Stimulated activated CD4-positive, alpha-beta T cell treated with anti-CD3 and anti-CD28 coated beads, TNF-alpha, amount 100 ng/mL, for 24 hours (primary cell): ENCODE measurements at regions not wholly inside any gene's neighbourhood (a gene's known extent, or its start where the extent isn't known, plus 50 kb on each side); places are given as distances from the start of the nearest gene placed in this dataset.
A peak's percentile ranks its signal among the peaks of the same experiment; 100 is the strongest.
"Not testable (repeated sequence)": the region's sequence is repeated elsewhere in the genome, so short reads cannot be mapped to it uniquely, and the experiment has no call there.

ENCODE experiments used
- DNase-seq, 3 experiments: peaks; one replicate each; pipeline ENCODE4 v3.0.0-alpha.2; 2020; ENCODE audit warnings: low read depth in 3 of 3

DNA sequence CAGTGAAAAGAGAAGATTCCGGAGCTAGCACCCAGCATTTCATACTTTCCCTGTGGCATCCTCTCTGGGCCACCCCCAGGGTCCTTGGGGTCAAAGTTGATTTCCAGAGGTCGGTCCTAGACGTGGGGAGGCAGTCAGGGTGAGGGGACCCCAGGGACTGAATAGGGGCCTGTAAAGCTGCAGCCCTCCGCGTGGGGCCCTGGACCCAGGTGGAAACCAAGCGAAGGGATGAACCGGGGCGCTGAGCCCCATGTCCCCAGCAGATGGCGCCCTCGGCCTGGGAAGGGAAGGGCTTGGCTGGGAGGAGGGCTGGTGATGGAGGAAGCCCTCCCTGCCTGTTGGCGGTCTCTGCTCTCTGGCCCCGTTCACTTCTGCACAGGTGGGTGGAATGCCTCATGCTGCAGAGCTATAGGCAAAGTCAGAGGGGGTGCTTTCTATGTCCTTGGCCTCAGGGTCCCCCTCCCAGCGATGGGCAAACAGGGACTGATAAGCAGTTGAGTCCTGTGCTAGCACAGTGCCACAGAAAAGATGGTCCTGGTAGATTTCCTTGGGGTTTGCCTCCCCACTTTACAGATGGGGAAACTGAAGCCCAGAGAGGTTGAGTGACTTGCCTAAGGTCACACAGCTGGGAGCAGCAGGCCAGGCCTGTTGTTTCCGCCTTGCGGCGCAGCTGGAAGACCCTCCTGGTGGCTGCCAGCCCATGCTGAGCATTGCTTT lies 163.4 kb upstream of the CIBAR2 start:
- peak; percentile 47 to 67 (median 48) for DNase-seq

DNA sequence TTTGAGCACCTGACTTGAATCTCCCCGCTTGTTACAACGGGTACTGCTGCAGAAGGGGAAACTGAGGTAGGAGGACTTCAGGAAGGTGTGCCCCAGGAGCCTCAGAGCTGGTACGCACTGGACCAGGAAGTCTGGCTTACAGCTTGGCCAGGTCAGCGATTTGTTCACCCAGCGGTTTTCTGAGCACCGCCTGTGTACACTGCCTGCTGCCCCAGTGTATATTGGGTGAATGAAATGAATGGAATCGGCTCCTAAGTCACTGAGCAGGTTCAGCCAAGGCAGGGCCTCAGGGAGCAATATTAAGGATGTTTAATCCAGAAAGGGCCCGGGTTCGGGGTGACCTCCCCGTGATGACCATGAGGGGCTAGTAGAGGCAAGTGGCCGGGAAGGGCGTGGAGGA lies 164.0 kb upstream of the CIBAR2 start:
- no peak for DNase-seq

- no peak for DNase-seq
Observed at GRCh38 chr16:85276721-85277120, 164.4 kb upstream of the CIBAR2 start.

DNA sequence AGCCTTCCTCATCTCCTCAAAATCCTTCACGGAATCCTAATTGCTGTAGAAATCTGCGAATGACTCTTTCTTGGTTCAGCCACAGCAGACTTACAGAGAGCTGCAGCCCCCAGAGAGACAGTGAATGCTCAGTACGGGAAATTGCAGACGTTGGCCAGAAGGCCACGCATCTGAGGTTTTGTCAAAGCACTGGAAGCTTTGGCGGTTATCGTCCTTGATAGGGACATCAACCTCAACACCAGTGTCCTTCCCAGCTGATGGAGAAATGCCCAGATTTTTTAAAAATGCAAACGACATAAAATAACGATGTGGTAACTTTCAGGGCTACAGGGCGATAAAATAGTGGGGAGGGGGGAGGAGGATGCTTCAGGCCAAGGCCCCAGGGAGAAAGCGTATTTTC lies 166.6 kb upstream of the CIBAR2 start:
- DNase-seq, result no peak

DNA sequence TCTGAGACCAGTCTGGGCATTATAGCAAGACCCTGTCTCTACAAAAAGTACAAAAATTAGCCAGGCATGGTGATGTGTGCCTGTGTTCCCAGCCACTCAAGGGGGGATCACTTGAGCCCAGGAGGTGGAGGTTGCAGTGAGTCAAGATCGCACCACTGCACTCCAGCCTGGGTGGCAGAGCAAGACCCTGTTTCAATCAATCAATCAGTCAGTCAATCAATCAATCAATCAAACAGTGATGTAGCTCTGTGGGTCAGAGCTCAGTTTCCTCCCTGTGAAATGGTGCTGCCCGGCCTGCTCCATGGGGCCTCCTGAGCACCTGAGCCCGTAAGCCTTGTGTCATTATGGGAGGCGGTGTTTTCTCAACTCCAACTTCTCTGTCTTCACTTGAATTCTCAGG lies 167.1 kb upstream of the CIBAR2 start:
- DNase-seq, result no peak

DNA sequence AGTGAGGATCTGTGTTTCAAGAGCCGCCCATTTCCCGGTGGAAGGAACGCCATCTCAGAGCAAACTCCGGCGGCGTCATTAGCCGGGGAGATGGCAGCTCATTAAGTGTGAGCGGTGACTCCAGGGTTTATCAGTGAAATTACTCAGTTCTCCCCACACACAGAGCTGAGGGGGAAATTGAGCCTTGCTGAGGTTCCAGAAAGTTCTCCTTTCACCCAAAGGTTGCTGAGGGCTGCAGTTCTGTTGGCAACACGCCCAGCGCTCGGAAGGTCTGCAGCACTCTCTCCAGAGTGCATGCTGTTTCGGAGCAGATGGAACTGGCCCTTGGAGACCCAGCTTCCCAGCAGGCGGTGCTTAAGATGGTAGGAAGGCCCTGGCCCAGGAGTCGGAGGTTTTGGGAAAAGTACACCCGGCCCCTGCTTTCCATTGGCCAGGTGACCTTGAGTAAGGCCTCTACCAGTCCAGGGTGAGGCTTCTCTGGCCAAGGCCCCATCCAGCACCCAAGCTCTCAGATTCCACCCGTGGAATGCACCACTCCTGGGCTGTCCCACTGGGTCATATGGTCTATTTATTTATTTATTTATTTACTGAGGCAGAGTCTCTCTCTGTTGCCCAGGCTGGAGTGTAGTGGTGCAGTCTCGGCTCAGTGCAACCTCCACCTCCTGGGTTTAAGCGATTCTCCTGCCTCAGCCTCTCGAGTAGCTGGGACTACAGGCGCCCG lies 167.7 kb upstream of the CIBAR2 start:
- no peak for DNase-seq

- DNase-seq, result no peak
Observed at GRCh38 chr16:85281181-85281580, 168.9 kb upstream of the CIBAR2 start.

- no peak for DNase-seq
Observed at GRCh38 chr16:85282842-85283241, 170.6 kb upstream of the CIBAR2 start.

DNA sequence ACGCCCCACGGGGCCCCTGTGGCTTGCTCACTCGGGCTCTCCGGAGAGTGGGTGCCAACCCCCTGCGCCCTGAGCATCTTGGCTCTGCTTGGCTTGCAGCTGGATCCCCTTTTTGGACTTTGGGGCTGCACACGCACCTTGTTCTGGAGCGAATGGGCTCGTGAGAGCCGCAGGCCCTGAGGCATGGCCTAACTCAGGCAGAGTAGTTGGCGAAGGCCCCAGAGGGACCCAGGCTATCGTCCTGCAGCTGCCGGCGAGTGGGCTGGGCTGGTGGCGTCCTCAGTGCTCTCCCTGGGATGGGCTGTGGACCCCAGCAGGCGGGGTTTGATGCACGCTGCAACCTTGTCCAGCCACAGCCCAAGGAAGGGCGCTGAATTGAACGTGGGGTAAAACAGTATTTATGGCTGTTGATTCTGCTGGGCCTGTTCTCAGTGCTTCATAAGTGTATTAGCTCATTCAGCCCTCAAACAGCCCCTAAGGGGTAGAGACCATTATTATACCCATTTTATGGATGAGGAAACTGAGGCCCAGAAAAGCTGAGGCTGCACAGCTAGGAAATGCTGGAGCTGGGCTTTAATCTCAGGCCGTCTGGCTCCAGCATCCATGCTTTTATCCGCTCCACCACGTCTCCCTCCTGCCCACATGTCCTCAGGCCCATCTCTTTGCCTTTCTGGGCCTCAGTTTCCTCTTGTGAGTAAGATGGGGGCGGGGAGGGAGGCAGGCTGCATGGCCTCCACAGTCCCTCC lies 171.2 kb upstream of the CIBAR2 start:
- DNase-seq, result no peak

- no peak for DNase-seq
Observed at GRCh38 chr16:85284141-85284817, 172.0 kb upstream of the CIBAR2 start.

- DNase-seq, result no peak
Observed at GRCh38 chr16:85285681-85286065, 173.4 kb upstream of the CIBAR2 start.

DNA sequence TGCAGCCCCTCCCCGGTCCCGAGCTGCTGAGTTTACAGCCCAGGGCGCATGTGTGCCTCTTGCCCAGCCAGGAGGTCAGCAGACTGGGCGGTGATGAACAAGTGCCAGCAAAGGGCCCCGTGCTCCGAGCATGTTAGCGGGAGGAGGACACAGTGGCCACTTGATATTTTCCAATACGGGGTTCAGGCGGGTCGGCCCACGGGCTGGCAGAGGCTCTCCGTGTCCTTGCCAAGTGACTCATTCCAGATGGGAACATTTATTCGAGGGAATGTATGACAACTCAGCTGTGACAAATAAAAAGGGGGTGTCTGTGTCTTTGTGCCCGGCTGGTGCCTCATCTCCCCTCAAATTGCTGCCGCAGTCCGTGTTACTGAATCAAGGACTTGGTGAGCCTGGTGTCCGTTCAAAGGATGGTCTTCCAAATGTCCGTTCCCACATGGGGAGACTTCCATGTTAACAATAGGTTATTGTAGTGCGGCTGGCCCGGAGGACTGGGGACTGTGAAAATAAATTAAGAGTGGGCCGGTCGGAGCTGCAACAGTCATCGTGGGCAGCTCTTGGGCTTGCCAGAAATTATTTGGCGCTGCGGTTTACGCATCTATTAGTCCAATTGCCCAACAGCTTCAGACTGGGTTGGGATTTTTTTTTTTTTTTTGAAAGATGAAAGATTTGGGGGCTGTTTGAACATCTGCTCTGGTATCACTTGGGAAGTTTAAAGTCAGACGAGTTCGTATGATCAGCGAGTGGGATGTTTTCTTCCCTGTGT lies 174.0 kb upstream of the CIBAR2 start:
- DNase-seq, result no peak

- no peak for DNase-seq
Observed at GRCh38 chr16:85286951-85287814, 174.9 kb upstream of the CIBAR2 start.

- DNase-seq, result not testable (repeated sequence)
Observed at GRCh38 chr16:85287815-85288109, 175.5 kb upstream of the CIBAR2 start.

DNA sequence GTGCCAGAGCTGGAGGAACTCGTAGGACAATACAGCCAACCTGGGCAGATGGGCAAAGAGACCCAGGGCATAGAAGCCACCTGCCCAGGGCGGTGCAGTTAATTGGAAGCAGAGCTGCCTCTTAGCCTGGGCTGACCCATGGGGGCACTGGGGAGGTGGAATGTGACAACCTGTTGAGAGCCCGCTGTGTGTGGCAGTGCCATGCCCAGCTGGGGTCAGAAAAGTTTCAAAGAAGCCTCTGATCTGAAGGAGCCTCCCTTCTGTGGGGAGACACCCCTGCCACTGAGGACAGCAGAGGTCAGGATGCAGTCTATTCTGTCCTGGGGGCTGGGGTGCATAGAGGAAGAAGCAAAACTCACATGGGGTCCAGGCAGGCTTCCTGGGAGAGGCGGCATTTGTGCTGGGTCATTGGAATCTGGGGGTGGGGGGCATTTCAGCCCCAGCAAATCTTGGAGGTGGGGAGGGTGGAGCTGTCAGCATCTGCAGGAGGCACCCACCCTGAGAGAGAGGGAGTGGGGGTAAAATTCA lies 176.1 kb upstream of the CIBAR2 start:
- no peak for DNase-seq

DNA sequence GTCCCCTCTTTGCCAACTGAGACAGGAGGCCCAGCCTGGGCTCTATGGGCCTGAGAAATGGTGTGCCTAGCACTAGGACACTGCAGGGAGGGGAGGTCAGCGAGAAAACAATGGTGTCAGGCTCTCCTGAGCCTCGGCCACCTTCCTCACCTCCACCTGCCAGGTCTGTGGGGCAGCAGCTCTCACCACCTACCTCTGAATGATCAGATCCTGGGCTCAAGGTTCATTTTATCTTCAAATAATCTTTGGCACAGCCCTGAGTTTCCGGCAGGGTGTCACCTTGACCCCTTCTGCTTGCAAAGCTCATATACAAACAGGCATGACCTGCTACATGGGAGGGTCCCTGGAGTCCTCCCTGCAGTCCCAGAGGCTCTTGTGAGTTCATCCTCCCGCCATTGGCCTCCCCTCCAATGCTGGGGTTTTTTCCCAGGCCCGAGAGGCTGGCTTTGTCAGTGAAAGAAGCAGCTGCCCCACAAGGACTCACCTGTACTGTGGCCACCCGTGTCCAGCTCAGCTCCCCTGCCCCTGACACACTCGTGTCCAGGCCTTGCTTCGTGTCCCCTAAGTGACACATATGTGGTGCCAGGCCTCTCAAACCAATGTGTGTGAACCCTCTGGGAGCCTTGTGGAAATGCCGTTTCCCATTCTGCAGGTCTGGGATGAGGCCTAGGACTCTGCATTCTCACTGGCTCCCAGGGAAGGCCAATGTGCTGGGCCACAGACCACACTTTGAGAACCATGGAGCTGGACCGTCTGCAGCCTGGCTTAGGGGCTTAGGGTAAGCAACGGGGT lies 176.8 kb upstream of the CIBAR2 start:
- DNase-seq, result no peak

- DNase-seq, result no peak
Observed at GRCh38 chr16:85289760-85290625, 177.7 kb upstream of the CIBAR2 start.

DNA sequence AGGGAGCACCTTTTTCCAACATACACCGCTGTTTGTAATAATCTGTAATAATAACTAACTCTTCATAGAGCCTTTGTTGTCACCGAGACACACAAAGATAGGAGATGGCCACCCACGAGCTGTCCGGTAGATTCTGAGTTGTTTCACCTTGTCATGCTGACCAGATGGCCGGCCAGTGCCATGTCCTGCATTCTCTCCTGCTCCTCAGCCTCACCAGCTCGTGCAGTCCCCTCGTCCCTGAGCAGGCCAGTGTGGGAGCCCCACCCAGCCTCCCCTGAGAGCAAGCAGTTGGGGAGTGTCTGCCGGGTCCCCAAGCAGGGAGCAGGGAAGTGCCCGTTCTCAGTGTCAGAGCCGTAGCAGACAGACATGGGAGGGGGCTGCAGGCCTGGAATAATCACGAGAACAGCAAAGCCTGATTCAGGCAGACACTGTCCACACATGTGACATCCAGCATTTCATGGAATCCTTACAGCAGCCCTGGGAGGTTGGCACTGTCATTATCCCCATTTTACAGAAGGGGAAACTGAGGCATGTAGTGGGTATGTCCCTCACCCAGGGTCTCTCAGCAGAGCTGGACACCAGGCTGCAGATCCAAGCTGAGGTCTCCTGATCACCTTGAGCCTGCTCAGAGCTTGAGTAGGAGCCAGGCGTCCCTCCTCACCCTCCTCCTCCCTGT lies 178.5 kb upstream of the CIBAR2 start:
- no peak for DNase-seq
